ENCODE measurements at regions not wholly inside any gene's neighbourhood (a gene's known extent, or its start where the extent isn't known, plus 50 kb on each side); places are given as distances from the start of the nearest gene placed in this dataset.

- TF ChIP-seq CTCF (IDR thresholded peaks at IDR 0.05): no peak
- TF ChIP-seq EP300 (IDR thresholded peaks at IDR 0.05): no peak
- no peak for TF ChIP-seq POLR2A (IDR thresholded peaks at IDR 0.05)
Measured at GRCh38 chr5:93073547-93073946, 507.5 kb downstream of the NR2F1-AS1 start.
